A673 (cell line): ENCODE measurements at regions not wholly inside any gene's neighbourhood (a gene's known extent, or its start where the extent isn't known, plus 50 kb on each side); places are given as distances from the start of the nearest gene placed in this dataset.
"Not testable (repeated sequence)": the region's sequence is repeated elsewhere in the genome, so short reads cannot be mapped to it uniquely, and the experiment has no call there.

Experiments used
- EZH2 ChIP-seq: fragments of 200-600 bp; sonication (generic); IDR thresholded peaks from 2 replicates; pipeline ENCODE4 v1.6.1; 2017; ENCODE audit warnings: borderline replicate concordance, low read depth, mild to moderate bottlenecking, mixed read lengths, antibody characterized with exemption, low read length; ENCODE audit not compliant: poor library complexity, severe bottlenecking
- TF ChIP-seq, protein P1 (sequence below): fragments of 300-800, 200-600 bp; sonication (generic); conservative IDR thresholded peaks from 2 replicates; pipeline ENCODE4 v1.5.1; 2017; ENCODE audit warnings: low read depth, mild to moderate bottlenecking, antibody characterized with exemption, low read length, moderate library complexity, mixed read lengths

- TF ChIP-seq, protein P1, sequence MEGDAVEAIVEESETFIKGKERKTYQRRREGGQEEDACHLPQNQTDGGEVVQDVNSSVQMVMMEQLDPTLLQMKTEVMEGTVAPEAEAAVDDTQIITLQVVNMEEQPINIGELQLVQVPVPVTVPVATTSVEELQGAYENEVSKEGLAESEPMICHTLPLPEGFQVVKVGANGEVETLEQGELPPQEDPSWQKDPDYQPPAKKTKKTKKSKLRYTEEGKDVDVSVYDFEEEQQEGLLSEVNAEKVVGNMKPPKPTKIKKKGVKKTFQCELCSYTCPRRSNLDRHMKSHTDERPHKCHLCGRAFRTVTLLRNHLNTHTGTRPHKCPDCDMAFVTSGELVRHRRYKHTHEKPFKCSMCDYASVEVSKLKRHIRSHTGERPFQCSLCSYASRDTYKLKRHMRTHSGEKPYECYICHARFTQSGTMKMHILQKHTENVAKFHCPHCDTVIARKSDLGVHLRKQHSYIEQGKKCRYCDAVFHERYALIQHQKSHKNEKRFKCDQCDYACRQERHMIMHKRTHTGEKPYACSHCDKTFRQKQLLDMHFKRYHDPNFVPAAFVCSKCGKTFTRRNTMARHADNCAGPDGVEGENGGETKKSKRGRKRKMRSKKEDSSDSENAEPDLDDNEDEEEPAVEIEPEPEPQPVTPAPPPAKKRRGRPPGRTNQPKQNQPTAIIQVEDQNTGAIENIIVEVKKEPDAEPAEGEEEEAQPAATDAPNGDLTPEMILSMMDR, result not testable (repeated sequence)
- not testable (repeated sequence) for TF ChIP-seq EZH2
Observed at GRCh38 chr5:100103592-100104119, 431.5 kb upstream of the FAM174A start.
